PC-3 (cell line): ENCODE measurements at regions not wholly inside any gene's neighbourhood (a gene's known extent, or its start where the extent isn't known, plus 50 kb on each side); places are given as distances from the start of the nearest gene placed in this dataset.

Source experiments
- ATAC-seq: fragments of 200-7000 bp; cut with Tn5 transposase; 2 replicates; pipeline ENCODE4 v1.9.1; 2020; ENCODE audit warnings: mild to moderate bottlenecking, moderate library complexity
- BruUV-seq: library from RNA; stranded (reverse); fragments of 400-500 nt; replicated peaks from 2 replicates; lab custom pipeline; 2021; lab: Mats Ljungman, UMichigan
- CTCF ChIA-PET: fragments of 300-600 bp; sonication (Branson Sonifier 250); formaldehyde crosslinking; loops from one replicate; lab custom pipeline; 2022; ENCODE audit warnings: antibody characterized with exemption; lab: Charles Lee
- POLR2A ChIA-PET: fragments of 300-600 bp; sonication (Branson Sonifier 250); formaldehyde crosslinking; loops from one replicate; lab custom pipeline; 2022; ENCODE audit warnings: antibody characterized with exemption; ENCODE audit not compliant: unreplicated experiment; lab: Charles Lee
- DNase-seq: peaks from one replicate; pipeline ENCODE4 v3.0.0-alpha.2; 2015
- H2AFZ ChIP-seq: fragments of 300-600 bp; sonication (generic); 2 replicates; pipeline ENCODE4 v1.6.0; 2016; ENCODE audit warnings: antibody characterized with exemption, low read length
- H3F3A ChIP-seq: fragments of 300-600 bp; sonication (generic); one replicate; pipeline ENCODE4 v1.6.0; 2017; ENCODE audit warnings: antibody characterized with exemption, low read length, control low read depth, mild to moderate bottlenecking; ENCODE audit not compliant: unreplicated experiment
- H3K27ac ChIP-seq: fragments of 300-600 bp; sonication (generic); 2 replicates; pipeline ENCODE4 v1.5.1; 2016; ENCODE audit warnings: mild to moderate bottlenecking, low read length
- H3K27me3 ChIP-seq: fragments of 300-600 bp; sonication (generic); 2 replicates; pipeline ENCODE4 v1.6.1; 2016; ENCODE audit warnings: low read length, mixed read lengths
- H3K36me3 ChIP-seq: fragments of 300-600 bp; sonication (generic); 2 replicates; pipeline ENCODE4 v1.6.1; 2016; ENCODE audit warnings: low read depth, mixed run types, low read length, mixed read lengths
- H3K4me1 ChIP-seq: fragments of 300-600 bp; sonication (generic); 2 replicates; pipeline ENCODE4 v1.5.1; 2016; ENCODE audit warnings: low read length; ENCODE audit not compliant: insufficient read depth
- H3K4me2 ChIP-seq: fragments of 300-600 bp; sonication (generic); 2 replicates; pipeline ENCODE4 v1.6.0; 2016; ENCODE audit warnings: low read length
- H3K4me3 ChIP-seq: fragments of 300-600 bp; sonication (generic); 2 replicates; pipeline ENCODE4 v1.5.1; 2016; ENCODE audit warnings: mild to moderate bottlenecking, low read length, mixed read lengths
- H3K79me2 ChIP-seq: fragments of 300-600 bp; sonication (generic); 2 replicates; pipeline ENCODE4 v1.6.1; 2017; ENCODE audit warnings: low read length, mixed read lengths
- H3K9ac ChIP-seq: fragments of 300-600 bp; sonication (generic); 2 replicates; pipeline ENCODE4 v1.6.0; 2016; ENCODE audit warnings: mild to moderate bottlenecking, low read length
- H3K9me2 ChIP-seq: fragments of 300-600 bp; sonication (generic); replicated peaks from 2 replicates; pipeline ENCODE4 v1.6.1; 2016; ENCODE audit warnings: mixed run types, low read length, mixed read lengths
- H3K9me3 ChIP-seq: fragments of 300-600 bp; sonication (generic); 2 replicates; pipeline ENCODE4 v1.6.1; 2016; ENCODE audit warnings: low read length, mixed read lengths
- H4K20me1 ChIP-seq: fragments of 300-600 bp; sonication (generic); 2 replicates; pipeline ENCODE4 v1.6.1; 2016; ENCODE audit warnings: low read length, mixed read lengths
- CTCF ChIP-seq: fragments of 300-600 bp; sonication (generic); conservative IDR thresholded peaks from 2 replicates; pipeline ENCODE4 v1.5.1; 2017; ENCODE audit warnings: antibody characterized with exemption, low read depth, mild to moderate bottlenecking, low read length
- EZH2 ChIP-seq: fragments of 300-600 bp; sonication (generic); IDR thresholded peaks from one replicate; pipeline ENCODE4 v1.6.1; 2017; ENCODE audit warnings: antibody characterized with exemption, mild to moderate bottlenecking, low read length; ENCODE audit not compliant: unreplicated experiment
- EZH2phosphoT487 ChIP-seq: fragments of 300-600 bp; sonication (generic); IDR thresholded peaks from 2 replicates; pipeline ENCODE4 v1.6.1; 2018; ENCODE audit warnings: mild to moderate bottlenecking, antibody characterized with exemption, low read length, borderline replicate concordance
- intact Hi-C: fragments of 100-400 bp; cut with micrococcal nuclease; formaldehyde crosslinking; loops from 2 replicates; pipeline ENCODE4 v1.9.0; 2023

DNA sequence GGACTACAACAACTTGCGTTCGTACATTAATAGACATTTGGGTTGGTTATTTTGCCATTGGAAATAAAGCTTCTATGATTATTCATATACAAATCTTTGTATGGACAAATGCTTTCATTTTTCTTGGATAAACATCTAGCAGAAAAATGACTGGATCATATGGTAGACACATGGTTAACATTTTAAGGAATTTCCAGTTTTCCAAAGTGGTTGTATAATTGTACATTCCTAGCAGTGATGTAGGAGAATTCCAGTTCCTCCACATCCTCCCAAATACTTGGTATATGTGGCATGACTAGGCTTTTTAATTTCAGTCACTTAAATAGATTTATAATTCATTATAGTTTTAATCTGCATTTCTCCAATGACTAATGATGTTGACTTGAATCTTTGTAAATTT lies 246.2 kb upstream of the NCAM1 start:
- TF ChIP-seq EZH2 (no peak), CTCF (no peak), EZH2phosphoT487 (no peak)
- no peaks in the 10 kb centered on the region for H3K27me3 ChIP-seq
- no peaks in the 10 kb centered on the region; the same call in none of the 2 replicates for H3K9me3 ChIP-seq
- H3K9ac ChIP-seq, result no peak overlapping the region
- H2AFZ ChIP-seq, result no peak overlapping the region
- ChIA-PET CTCF (no interaction called here), POLR2A (no interaction called here)
- no peaks in the 10 kb centered on the region for H3K79me2 ChIP-seq
- no peak overlapping the region for H3K4me3 ChIP-seq
- H3K36me3 ChIP-seq, result no peaks in the 10 kb centered on the region
- H3K27ac ChIP-seq, result no peak overlapping the region
- intact Hi-C loops, result no loop called here
- H3K4me2 ChIP-seq, result no peak overlapping the region
- no peak for ATAC-seq
- BruUV-seq, result no TSS peak
- no peaks in the 10 kb centered on the region for H3F3A ChIP-seq
- no peak for DNase-seq
- no peaks in the 10 kb centered on the region for H3K9me2 ChIP-seq
- no peaks in the 10 kb centered on the region for H4K20me1 ChIP-seq
- no peaks in the 10 kb centered on the region for H3K4me1 ChIP-seq

GRCh38 chr11:112718483-112718882 lies 242.7 kb upstream of the NCAM1 start:
- Histone ChIP-seq H3K27ac (no peak overlapping the region), H4K20me1 (no peaks in the 10 kb centered on the region), H3K9me3 (no peaks in the 10 kb centered on the region; the same call in none of the 2 replicates), H3K9me2 (no peaks in the 10 kb centered on the region), H3K27me3 (peaks cover 7% of the 10 kb centered on the region; the same call in 1 of the 2 replicates), H3F3A (no peaks in the 10 kb centered on the region), H3K36me3 (no peaks in the 10 kb centered on the region), H3K4me1 (no peaks in the 10 kb centered on the region), H3K4me3 (no peak overlapping the region), H3K79me2 (no peaks in the 10 kb centered on the region), H2AFZ (no peak overlapping the region), H3K4me2 (no peak overlapping the region), H3K9ac (no peak overlapping the region)
- ATAC-seq (no peak), DNase-seq (no peak)
- intact Hi-C loops, result no loop called here
- ChIA-PET POLR2A (no interaction called here), CTCF (no interaction called here)
- TF ChIP-seq EZH2phosphoT487 (no peak), EZH2 (no peak), CTCF (no peak)
- no TSS peak for BruUV-seq

DNA sequence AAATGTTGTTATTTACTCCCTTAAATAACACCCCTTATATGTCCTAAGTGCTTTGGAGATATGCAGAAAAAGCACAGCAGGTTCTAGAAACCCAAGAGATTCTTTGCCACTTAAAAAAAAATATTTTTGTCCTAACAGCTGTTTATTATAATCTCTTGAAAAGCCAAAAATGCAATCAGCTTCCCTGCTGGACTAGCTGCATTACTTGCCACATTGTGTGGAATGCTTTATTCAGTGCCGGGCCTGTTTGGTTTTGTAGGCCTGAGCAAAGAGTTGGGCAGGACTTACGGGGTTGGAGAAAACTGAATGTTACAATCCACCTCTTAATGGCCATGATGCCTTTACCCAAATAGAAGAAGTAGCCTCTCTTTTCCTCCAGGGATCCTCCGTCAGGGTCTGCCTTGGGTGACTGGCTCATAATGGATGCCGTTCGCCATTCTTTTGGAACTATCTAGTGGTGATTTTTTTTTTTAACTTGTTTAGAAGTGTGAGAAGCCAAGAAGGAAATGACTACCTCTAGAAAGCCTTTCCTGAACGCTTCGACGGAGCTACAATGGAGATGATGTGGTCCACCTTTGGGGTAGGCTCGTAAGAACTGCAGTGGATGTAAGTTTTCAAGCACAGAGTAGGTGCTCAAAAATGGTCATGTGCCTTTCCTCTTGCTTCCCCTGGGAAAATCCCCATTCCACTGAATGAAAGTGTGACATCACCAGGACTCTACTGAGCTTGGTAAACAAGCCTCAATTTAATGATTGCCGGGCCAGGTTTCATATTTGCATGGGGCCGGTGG lies 241.3 kb upstream of the NCAM1 start:
- POLR2A ChIA-PET, result no interaction called here
- no peaks in the 10 kb centered on the region for H3F3A ChIP-seq
- no peaks in the 10 kb centered on the region for H3K79me2 ChIP-seq
- DNase-seq (no peak), ATAC-seq (no peak)
- CTCF ChIA-PET, result no interaction called here
- no peaks in the 10 kb centered on the region for H3K4me1 ChIP-seq
- H3K27ac ChIP-seq, result no peak overlapping the region
- no peaks in the 10 kb centered on the region for H3K9me2 ChIP-seq
- H3K4me3 ChIP-seq, result no peak overlapping the region
- H3K9me3 ChIP-seq, result no peaks in the 10 kb centered on the region; the same call in none of the 2 replicates
- H3K4me2 ChIP-seq, result no peak overlapping the region
- H3K9ac ChIP-seq, result no peak overlapping the region
- no peaks in the 10 kb centered on the region for H4K20me1 ChIP-seq
- intact Hi-C loops, result no loop called here
- H3K36me3 ChIP-seq, result no peaks in the 10 kb centered on the region
- no TSS peak for BruUV-seq
- H3K27me3 ChIP-seq, result peaks cover 7% of the 10 kb centered on the region; the same call in 1 of the 2 replicates
- TF ChIP-seq EZH2, result no peak
- no peak for TF ChIP-seq CTCF
- TF ChIP-seq EZH2phosphoT487, result no peak
- H2AFZ ChIP-seq, result no peak overlapping the region
